B cell (primary cell): ENCODE measurements at regions not wholly inside any gene's neighbourhood (a gene's known extent, or its start where the extent isn't known, plus 50 kb on each side); places are given as distances from the start of the nearest gene placed in this dataset.

Experiments
- CTCF ChIP-seq: fragments of 200-600 bp; IDR thresholded peaks from one replicate; pipeline ENCODE4 v1.8.0; 2022; ENCODE audit warnings: antibody characterized with exemption, mild to moderate bottlenecking
- EZH2 ChIP-seq: IDR thresholded peaks from 2 replicates; pipeline ENCODE4 v1.6.1; 2012; ENCODE audit warnings: borderline replicate concordance, low read depth, mild to moderate bottlenecking, moderate library complexity, low read length; ENCODE audit not compliant: insufficient read depth, poor library complexity, severe bottlenecking

GRCh38 chr4:144421056-144421455, 224.9 kb upstream of the HHIP start:
- TF ChIP-seq CTCF = no peak
- no peak for TF ChIP-seq EZH2
